ENCODE measurements at regions not wholly inside any gene's neighbourhood (a gene's known extent, or its start where the extent isn't known, plus 50 kb on each side); places are given as distances from the start of the nearest gene placed in this dataset.

DNA sequence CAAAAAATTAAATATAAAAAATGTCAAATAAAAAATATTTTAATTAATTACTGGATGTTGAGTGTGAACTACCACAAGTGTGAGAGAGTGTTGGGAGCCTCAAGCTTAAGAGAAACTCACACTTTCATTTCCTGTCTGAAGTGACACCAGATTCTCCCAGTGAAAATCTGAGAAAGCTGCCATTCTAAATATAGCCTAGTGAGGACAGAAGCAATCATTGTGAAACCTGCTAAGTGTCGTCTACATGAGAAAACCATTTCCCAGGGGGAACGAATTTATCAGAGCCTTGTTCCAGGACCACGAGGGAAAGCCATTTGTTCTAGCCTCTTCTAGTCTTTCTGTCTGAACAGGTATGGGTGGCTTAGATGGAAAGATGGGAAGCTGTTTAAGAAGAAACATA is 329.3 kb upstream of the PRMT6 start:
- in situ Hi-C loops (cut with HindIII; ENCODE audit: low pct_unique_long_range_greater_than_20kb, low sequenced_read_pairs): no loop called here
- no peaks in the 10 kb centered on the region for H3K27me3 ChIP-seq (ENCODE audit: control insufficient read depth, insufficient read depth, low read length)
- CTCF ChIA-PET: no interaction called here
- intact Hi-C loops (cut with micrococcal nuclease; ENCODE audit: unreplicated experiment): no loop called here
- no peaks in the 10 kb centered on the region for H3K36me3 ChIP-seq (ENCODE audit: control insufficient read depth, insufficient read depth, low read length)
- BruUV-seq (replicated peaks): no TSS peak
- DNase-seq (ENCODE audit: low read depth, low spot score) (no peak), ATAC-seq (no peak)
- POLR2A ChIA-PET: no interaction called here
- H3K4me1 ChIP-seq (ENCODE audit: control insufficient read depth, insufficient read depth, low read length): no peaks in the 10 kb centered on the region
- no peak for TF ChIP-seq CTCF (IDR thresholded peaks at IDR 0.05)
- no peak for TF ChIP-seq REST (IDR thresholded peaks at IDR 0.05; ENCODE audit: insufficient read depth in 1 of 2, low read depth in 2 of 2, low read length in 1 of 2)
- no peak for TF ChIP-seq POLR2AphosphoS5 (IDR thresholded peaks at IDR 0.05; ENCODE audit: low read depth, low read length)
- no peak for TF ChIP-seq TCF7L2 (IDR thresholded peaks at IDR 0.05; ENCODE audit: low read depth, low read length)
- no peak for TF ChIP-seq SIN3A (IDR thresholded peaks at IDR 0.05; ENCODE audit: borderline replicate concordance, insufficient read depth, low read depth, low read length)
- H3K27ac ChIP-seq (ENCODE audit: low read length): no peak overlapping the region
- no peaks in the 10 kb centered on the region for H3K9me3 ChIP-seq (ENCODE audit: control insufficient read depth, insufficient read depth, low read depth, low read length)
- H3K4me3 ChIP-seq (ENCODE audit: low read depth in 2 of 2, low read length in 2 of 2): no peak overlapping the region

DNA sequence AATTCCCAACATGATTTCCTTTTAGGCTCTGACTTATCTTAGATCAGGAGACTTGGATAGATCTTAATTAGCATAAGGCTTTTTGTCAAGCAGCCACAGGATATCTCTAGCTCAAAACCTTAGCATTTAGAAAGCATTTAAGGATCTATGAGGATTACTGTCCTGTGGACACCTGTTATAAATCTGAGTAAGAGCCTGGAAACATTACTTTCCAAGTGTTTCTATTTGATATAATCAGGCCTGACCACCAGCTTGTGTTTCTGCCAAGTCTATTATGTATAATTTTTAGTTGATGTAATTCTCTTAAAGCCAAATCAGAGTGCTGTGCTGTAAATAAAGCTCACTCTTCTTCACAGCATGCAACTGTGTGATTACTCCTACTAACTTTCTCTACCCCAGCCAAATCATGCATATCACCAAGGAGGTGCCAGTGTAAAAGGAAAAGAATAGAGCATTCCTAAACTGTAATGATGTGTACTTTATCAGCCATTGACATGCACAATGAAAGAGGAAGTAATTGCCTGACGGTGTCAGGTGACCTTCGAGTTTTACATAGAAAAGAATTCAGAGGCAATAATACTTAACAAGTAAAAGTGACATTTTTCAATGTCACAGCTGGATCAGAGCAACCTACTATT is 309.9 kb upstream of the PRMT6 start:
- ChIA-PET POLR2A (interaction anchor here (0.6 kb wide), 1 partner anchor 148 kb away, joined by 4 read pairs; no protein-coding TSS in a partner anchor), CTCF (no interaction called here)
- no peaks in the 10 kb centered on the region for H3K4me1 ChIP-seq (ENCODE audit: control insufficient read depth, insufficient read depth, low read length)
- ATAC-seq (no peak), DNase-seq (ENCODE audit: low read depth, low spot score) (no peak)
- in situ Hi-C loops (cut with HindIII; ENCODE audit: low pct_unique_long_range_greater_than_20kb, low sequenced_read_pairs) (no loop called here), intact Hi-C loops (cut with micrococcal nuclease; ENCODE audit: unreplicated experiment) (no loop called here)
- H3K4me3 ChIP-seq (ENCODE audit: low read depth in 2 of 2, low read length in 2 of 2): no peak overlapping the region
- no peaks in the 10 kb centered on the region for H3K27me3 ChIP-seq (ENCODE audit: control insufficient read depth, insufficient read depth, low read length)
- no peak for TF ChIP-seq TCF7L2 (IDR thresholded peaks at IDR 0.05; ENCODE audit: low read depth, low read length)
- TF ChIP-seq POLR2AphosphoS5 (IDR thresholded peaks at IDR 0.05; ENCODE audit: low read depth, low read length): no peak
- TF ChIP-seq REST (IDR thresholded peaks at IDR 0.05; ENCODE audit: insufficient read depth in 1 of 2, low read depth in 2 of 2, low read length in 1 of 2): no peak
- no peak for TF ChIP-seq CTCF (IDR thresholded peaks at IDR 0.05)
- TF ChIP-seq SIN3A (IDR thresholded peaks at IDR 0.05; ENCODE audit: borderline replicate concordance, insufficient read depth, low read depth, low read length): no peak
- H3K27ac ChIP-seq (ENCODE audit: low read length): no peak overlapping the region
- no peaks in the 10 kb centered on the region for H3K36me3 ChIP-seq (ENCODE audit: control insufficient read depth, insufficient read depth, low read length)
- BruUV-seq (replicated peaks): no TSS peak
- H3K9me3 ChIP-seq (ENCODE audit: control insufficient read depth, insufficient read depth, low read depth, low read length): no peaks in the 10 kb centered on the region

Measured in Panc1 (cell line).